ENCODE measurements at regions not wholly inside any gene's neighbourhood (a gene's known extent, or its start where the extent isn't known, plus 50 kb on each side); places are given as distances from the start of the nearest gene placed in this dataset.

DNA sequence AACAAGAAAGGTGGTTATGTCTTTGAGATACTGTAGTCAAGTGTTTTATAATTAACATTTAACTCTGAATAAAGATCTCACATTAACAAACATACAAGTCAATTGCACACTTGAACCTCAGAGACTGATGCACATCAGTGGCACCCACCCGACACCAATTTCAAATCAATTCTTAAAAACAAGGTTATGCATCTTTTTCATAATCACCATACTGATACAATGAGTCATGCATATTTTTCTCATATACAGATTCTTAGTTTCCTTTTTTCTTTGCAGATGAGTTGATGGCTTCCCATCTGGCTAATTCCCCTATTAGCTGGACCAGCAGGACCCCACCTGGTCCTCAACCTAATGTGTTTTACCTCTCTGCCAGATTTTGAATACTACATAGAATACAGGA is 136.2 kb upstream of the RPL34 start:
- H3K4me1 Mint-ChIP-seq (ENCODE audit: low read depth), result no peaks in the 10 kb centered on the region
- no peak overlapping the region for H3K4me3 Mint-ChIP-seq (ENCODE audit: low read depth)
- H3K36me3 Mint-ChIP-seq (ENCODE audit: insufficient read depth), result no peaks in the 10 kb centered on the region
- H3K27ac Mint-ChIP-seq, result no peak overlapping the region
- no peaks in the 10 kb centered on the region for H3K9me3 Mint-ChIP-seq (ENCODE audit: low read depth)
- TF ChIP-seq, protein P1, sequence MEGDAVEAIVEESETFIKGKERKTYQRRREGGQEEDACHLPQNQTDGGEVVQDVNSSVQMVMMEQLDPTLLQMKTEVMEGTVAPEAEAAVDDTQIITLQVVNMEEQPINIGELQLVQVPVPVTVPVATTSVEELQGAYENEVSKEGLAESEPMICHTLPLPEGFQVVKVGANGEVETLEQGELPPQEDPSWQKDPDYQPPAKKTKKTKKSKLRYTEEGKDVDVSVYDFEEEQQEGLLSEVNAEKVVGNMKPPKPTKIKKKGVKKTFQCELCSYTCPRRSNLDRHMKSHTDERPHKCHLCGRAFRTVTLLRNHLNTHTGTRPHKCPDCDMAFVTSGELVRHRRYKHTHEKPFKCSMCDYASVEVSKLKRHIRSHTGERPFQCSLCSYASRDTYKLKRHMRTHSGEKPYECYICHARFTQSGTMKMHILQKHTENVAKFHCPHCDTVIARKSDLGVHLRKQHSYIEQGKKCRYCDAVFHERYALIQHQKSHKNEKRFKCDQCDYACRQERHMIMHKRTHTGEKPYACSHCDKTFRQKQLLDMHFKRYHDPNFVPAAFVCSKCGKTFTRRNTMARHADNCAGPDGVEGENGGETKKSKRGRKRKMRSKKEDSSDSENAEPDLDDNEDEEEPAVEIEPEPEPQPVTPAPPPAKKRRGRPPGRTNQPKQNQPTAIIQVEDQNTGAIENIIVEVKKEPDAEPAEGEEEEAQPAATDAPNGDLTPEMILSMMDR (IDR thresholded peaks at IDR 0.05; ENCODE audit: unreplicated experiment), result no peak
- H3K27me3 Mint-ChIP-seq, result peaks cover 2% of the 10 kb centered on the region
- no peak for DNase-seq (ENCODE audit: low spot score, unreplicated experiment)

DNA sequence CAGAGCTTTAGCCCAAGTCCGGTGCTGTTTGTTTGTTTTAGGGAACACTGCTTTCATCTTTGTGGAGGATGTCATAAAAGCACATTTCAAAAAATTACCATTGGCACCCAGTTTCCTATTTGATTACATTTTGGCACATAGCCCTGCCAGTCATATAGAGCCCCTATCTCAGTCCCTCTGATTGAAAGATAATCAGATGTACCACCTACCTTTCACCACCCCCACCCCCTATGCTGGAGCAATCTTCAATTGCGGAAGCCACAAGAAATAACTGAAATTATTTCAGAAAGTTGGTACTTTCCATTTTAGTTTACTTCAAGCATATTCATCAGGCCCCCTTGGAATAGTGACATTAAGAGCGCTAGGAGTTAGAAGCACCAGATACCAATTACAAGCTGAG is 136.7 kb upstream of the RPL34 start:
- Mint-ChIP-seq H3K36me3 (ENCODE audit: insufficient read depth) (no peaks in the 10 kb centered on the region), H3K4me1 (ENCODE audit: low read depth) (no peaks in the 10 kb centered on the region), H3K27ac (peak overlapping the region; percentile 45), H3K9me3 (ENCODE audit: low read depth) (no peaks in the 10 kb centered on the region), H3K4me3 (ENCODE audit: low read depth) (no peak overlapping the region), H3K27me3 (no peaks in the 10 kb centered on the region)
- no peak for DNase-seq (ENCODE audit: low spot score, unreplicated experiment)
- TF ChIP-seq, protein P1 (IDR thresholded peaks at IDR 0.05; ENCODE audit: unreplicated experiment), result no peak

DNA sequence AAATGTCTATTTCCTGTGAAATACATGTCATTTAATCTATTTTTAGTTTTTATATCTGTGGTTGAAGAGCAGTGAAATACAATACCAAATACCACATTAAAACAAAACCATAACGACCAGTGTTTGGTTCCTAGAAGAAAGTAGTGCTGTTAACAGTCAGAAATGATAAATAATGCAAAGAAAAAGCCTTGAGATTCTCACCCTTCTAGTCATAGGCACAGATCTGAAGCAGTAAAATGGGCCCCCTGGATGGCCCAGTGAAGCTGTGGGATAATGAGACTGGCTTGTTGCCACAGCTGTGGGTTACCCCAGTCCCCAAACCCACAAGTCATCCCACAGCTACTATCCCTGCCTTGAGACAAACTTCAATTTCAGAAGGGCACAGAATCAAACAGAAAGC is 137.3 kb upstream of the RPL34 start:
- no peak for DNase-seq (ENCODE audit: low spot score, unreplicated experiment)
- no peaks in the 10 kb centered on the region for H3K36me3 Mint-ChIP-seq (ENCODE audit: insufficient read depth)
- no peaks in the 10 kb centered on the region for H3K9me3 Mint-ChIP-seq (ENCODE audit: low read depth)
- TF ChIP-seq, protein P1 (IDR thresholded peaks at IDR 0.05; ENCODE audit: unreplicated experiment), result no peak
- H3K4me3 Mint-ChIP-seq (ENCODE audit: low read depth), result no peak overlapping the region
- H3K27me3 Mint-ChIP-seq, result no peaks in the 10 kb centered on the region
- no peaks in the 10 kb centered on the region for H3K4me1 Mint-ChIP-seq (ENCODE audit: low read depth)
- no peak overlapping the region for H3K27ac Mint-ChIP-seq

DNA sequence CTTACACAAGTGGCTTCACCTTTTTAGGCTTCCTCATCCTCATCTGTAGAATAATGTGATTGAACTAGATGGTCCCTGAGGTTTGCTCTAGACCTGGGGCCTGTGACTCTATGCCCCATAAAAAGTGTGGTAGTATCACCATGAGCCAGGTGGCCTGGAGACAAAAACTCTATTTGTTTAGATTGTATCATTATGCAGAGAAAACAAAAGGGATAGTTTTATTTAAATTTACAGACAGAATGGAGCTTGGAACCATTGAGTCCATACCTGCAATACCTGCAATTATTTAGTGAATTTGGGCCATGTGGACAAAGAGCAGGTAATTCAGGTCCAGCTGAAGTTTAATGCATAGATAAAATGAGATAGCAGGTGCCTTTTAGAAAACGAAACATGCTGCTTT is 139.5 kb upstream of the RPL34 start:
- no peaks in the 10 kb centered on the region for H3K4me1 Mint-ChIP-seq (ENCODE audit: low read depth)
- H3K27me3 Mint-ChIP-seq, result no peaks in the 10 kb centered on the region
- no peaks in the 10 kb centered on the region for H3K36me3 Mint-ChIP-seq (ENCODE audit: insufficient read depth)
- H3K9me3 Mint-ChIP-seq (ENCODE audit: low read depth), result no peaks in the 10 kb centered on the region
- TF ChIP-seq, protein P1 (IDR thresholded peaks at IDR 0.05; ENCODE audit: unreplicated experiment), result no peak
- no peak overlapping the region for H3K4me3 Mint-ChIP-seq (ENCODE audit: low read depth)
- no peak overlapping the region for H3K27ac Mint-ChIP-seq
- no peak for DNase-seq (ENCODE audit: low spot score, unreplicated experiment)

DNA sequence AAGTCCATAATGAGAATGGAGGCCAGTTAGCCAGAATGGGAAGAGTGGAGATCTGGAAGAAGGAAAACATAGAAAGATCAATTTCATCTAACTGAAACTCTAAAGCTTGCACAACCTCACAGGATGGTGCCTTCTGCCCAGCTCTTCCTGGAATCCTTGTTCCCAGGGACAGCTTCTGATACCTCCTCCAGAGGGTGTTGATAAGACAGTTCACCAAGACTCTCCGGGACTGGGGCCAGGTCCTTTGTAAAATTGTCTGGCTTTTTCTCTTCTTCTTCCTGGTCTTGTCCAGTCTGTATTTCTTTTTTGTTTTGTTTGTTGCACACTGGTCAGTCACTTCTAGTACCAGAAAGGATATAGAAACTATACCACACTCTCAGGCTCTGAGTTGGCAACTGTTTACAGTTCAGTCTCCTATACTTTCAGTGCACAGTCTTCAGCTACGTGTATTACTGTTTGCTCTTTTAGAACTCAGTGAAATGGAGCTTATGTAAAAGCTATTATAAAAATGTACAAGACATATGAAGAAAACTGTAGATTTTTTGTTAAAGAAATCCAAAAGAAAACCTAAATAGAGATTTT is 142.8 kb upstream of the RPL34 start:
- H3K4me1 Mint-ChIP-seq (ENCODE audit: low read depth), result no peaks in the 10 kb centered on the region
- TF ChIP-seq, protein P1 (IDR thresholded peaks at IDR 0.05; ENCODE audit: unreplicated experiment), result no peak
- H3K9me3 Mint-ChIP-seq (ENCODE audit: low read depth), result no peaks in the 10 kb centered on the region
- no peak overlapping the region for H3K27ac Mint-ChIP-seq
- H3K36me3 Mint-ChIP-seq (ENCODE audit: insufficient read depth), result no peaks in the 10 kb centered on the region
- H3K27me3 Mint-ChIP-seq, result no peaks in the 10 kb centered on the region
- no peak overlapping the region for H3K4me3 Mint-ChIP-seq (ENCODE audit: low read depth)
- DNase-seq (ENCODE audit: low spot score, unreplicated experiment), result no peak

All from progenitor cell of endocrine pancreas (in vitro differentiated cells).